HG02678 (cell line): ENCODE measurements at regions not wholly inside any gene's neighbourhood (a gene's known extent, or its start where the extent isn't known, plus 50 kb on each side); places are given as distances from the start of the nearest gene placed in this dataset.

Experiments
- ATAC-seq: cut with Tn5 transposase; IDR thresholded peaks from one replicate; pipeline ENCODE4 v1.9.1; 2021; ENCODE audit warnings: mild to moderate bottlenecking, moderate library complexity; ENCODE audit not compliant: unreplicated experiment

GRCh38 chr2:181300600-181301291 is 156.4 kb upstream of the ITGA4 start:
- ATAC-seq, result no peak

DNA sequence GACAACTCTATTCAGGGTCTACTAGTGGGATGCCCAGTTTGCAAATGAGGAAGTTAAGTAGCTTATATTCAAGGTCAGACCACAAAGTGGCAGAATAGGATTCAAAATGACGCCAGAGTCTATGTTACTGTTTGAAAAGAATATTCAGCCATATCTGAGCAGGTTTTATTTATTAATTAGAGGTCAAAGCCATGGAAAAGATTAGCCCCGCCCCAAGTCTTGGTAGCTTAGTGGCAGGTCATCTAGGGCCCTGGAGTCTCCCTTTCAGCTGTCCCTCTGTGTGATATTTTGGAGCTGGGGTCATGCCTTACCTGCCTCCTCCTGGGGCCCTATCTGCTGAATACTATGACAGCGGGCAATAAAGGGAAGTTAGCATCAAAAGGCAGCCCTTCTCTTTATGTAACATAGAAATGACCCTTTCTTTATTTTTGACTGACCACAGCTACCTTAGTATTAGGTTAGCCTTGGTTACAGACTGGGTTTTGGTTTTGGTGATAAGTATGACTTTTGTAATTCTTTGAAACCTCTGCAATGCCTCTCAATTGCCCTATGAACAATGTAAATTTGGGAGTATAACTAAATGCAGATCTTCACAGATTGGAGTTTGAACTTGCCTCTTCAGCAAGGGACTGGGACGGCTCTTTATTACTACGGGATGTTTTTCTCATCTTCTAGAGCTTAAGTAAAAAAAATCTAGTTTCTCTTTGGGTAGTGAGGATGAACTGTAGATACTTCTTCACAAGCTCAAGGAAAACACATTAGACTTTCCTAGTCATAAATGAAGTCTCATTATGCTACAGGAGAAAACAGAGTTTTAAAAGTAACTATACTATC is 153.0 kb upstream of the ITGA4 start:
- ATAC-seq, result peak; percentile 26

DNA sequence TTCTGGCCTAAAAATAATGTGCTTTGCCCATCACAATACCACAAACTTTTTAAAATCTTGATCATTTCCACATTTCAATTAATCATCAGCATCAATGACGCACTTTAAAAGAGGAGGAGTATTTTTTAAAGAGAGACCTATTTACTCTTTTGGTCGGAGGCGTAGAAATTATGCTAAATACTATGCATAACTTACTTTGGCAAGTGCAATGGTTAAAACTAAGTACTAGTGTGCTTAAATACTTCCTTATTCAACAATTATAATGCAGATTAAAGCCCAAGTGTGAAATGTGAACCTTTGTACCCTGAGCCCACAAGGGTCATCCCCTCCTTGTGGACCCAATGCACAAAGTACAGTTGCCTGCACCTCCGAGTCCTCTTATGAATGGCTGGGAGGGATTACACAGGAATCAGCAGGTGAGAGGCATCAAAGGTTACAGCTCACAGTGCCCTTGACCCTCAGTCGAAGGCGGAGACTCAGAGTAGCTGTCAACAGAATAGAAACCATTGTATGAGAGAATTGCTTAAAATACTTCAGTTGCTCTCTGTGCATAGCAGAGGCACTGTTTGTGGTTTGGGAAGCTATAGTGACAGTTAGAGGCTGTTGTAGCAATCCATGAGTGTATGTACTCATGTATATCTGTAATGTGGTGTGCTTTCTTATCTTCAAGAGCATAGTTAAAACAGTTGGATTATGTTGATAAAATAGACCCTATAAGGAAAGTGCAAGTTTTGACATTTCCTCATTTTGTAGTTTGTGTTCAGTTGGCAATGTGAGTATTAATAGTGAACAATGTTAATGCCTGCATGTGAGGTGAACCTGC is 151.7 kb upstream of the ITGA4 start:
- peak; percentile 90 for ATAC-seq

DNA sequence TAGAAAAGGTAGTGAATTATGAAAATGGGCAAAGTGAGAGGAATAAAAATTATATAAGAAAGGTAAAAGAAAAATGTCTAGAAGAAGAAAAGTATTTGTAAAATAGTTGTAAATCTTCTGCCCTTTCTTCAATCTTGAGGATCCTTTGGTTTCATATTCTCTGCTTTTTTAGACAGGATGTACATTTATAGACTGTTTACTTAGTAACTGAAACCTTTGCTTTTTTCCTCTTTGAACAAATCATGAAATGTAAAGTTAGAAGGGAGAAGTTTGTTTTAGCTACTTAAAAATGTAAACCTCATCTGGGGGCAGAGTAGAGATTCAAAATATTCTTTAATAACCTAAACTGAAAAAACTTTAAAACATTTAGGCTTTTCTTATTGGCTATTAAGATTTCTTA is 150.4 kb upstream of the ITGA4 start:
- ATAC-seq, result peak; percentile 20

DNA sequence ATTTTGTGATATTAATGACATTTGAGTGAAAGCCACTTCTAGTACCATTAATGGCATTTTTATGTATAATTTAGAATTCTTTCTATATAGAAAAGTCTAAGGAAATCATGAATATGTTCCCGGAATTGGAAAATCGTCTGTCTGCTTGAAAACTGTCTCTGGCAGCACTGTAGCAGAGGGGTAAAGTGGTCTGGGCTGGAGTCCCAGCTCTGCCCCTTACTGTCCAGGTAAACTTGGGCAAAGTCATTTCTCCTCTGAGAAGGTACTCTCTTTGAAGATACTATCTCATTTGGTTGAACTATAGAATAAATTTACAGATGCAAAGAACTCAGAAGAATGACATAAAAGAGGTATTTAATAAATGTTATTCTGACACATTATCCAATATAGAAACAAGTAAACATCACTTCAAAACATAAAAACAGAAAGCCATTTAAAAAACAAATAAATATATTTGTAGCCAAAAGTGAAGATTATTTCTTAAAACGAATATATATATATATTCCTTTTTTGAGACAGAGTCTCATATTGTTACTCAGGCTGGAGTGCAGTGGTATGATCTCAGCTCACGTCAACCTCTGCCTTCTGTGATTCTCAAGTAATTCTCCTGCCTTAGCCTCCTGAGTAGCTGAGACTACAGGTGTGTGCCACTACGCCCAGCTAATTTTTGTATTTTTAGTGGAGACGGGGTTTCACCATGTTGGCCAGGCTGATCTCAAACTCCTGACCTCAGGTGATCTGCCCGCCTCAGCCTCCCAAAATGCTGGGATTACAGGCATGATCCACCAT is 149.8 kb upstream of the ITGA4 start:
- ATAC-seq, result no peak

GRCh38 chr2:181308766-181309515 is 148.2 kb upstream of the ITGA4 start:
- ATAC-seq, result no peak

DNA sequence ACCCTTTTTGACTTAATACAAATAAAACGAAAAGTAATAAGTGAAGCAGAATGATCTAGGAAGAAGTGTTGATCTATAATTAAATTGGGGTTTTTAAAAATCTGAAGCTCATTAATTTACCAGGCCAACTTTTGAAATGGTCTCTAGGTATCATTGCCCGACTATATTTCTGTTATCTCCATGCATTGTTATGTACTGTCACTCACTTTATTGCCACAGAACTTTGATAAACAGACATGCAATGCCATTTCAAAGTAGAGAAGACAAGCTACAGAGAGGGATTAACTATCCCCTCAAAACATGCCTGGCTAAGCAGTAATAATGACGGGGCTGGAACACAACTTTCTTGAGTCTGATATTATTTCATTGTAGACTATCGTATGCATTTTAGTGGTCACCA is 147.6 kb upstream of the ITGA4 start:
- no peak for ATAC-seq

DNA sequence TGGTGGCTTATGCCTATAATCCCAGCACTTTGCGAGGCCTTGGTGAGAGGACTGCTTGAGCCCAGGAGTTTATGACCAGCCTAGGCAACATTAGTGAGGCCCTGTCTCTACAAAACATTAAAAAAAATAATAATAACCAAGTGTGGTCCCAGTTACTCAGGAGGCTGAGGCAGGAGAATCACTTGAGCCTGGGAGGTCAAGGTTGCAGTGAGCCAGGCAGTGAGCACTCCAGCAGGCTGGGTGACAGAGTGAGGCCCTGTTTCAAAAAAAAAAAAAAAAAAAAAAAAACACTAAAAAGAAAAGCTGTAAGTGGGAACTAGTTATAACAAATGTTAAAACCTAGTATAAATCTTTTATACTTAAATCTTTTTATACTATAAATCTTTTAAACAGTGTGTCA is 146.2 kb upstream of the ITGA4 start:
- no peak for ATAC-seq

DNA sequence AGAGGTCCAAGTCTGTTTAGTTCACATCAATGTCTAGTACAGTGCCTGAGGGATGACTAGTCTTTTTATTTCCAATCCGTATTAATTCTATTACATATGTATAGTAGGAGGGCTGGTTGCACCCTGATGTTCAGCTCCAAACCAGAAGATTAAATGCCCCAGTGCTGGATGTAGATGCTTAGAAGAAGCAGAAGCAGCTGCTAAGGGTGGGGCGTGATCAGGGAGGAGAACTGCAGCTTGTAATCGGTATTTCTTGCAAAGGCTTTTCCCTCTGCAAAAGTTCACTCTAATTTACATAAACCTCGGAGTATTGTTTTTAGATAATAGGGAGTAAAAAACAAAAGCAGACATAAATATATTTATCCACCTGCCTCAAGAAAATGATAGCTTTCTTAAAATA is 145.3 kb upstream of the ITGA4 start:
- ATAC-seq, result peak; percentile 23

DNA sequence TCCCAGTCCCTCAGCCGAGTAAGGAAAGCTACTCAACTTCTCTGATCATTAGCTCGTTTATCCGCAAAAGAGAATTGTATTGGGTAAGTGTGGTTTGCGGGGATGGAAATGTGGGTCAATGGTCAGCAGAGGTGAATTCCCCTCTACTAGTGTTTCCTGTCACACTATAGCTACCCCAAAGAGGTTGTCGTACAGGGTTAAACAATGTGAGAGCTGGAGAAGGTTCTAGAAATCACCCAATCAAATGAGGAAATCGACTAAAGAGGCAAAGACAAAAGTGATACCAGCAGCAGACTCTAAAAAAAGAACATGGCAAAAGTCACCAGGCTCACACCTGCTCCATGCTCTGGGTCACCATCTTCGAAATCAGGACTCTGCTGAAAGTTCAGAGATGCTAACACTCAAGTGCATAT is 144.7 kb upstream of the ITGA4 start:
- ATAC-seq, result peak; percentile 87

GRCh38 chr2:181313845-181314244 is 143.3 kb upstream of the ITGA4 start:
- no peak for ATAC-seq

- ATAC-seq, result no peak
Observed at GRCh38 chr2:181314551-181314950, 142.6 kb upstream of the ITGA4 start.

- ATAC-seq, result no peak
Observed at GRCh38 chr2:181317511-181317910, 139.7 kb upstream of the ITGA4 start.

- no peak for ATAC-seq
Observed at GRCh38 chr2:181318504-181319280, 138.5 kb upstream of the ITGA4 start.

- no peak for ATAC-seq
Observed at GRCh38 chr2:181319286-181319685, 137.9 kb upstream of the ITGA4 start.

- no peak for ATAC-seq
Observed at GRCh38 chr2:181320638-181321037, 136.5 kb upstream of the ITGA4 start.

- no peak for ATAC-seq
Observed at GRCh38 chr2:181324912-181325311, 132.3 kb upstream of the ITGA4 start.

DNA sequence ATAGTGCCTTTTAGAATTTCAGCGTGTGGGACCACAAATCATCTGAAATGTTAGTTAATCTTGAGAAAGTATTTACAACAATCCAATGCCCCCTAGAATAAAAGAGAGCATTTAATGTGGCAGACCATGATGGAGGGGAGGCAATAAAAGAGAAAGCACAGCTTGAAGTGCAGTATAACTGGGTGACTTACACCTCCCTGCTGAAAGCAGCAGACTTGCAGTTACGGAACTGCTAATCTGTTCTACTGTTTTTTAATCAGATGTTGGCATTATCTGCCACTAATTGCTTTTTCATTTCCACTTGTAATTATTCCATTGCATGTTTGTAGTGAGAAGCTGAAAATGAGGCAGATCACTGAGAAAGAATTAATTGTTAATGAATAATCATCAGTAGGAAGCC is 130.5 kb upstream of the ITGA4 start:
- no peak for ATAC-seq

- ATAC-seq, result no peak
Observed at GRCh38 chr2:181330286-181330685, 126.9 kb upstream of the ITGA4 start.
